OCI-M1 (cell line): ENCODE measurements at regions not wholly inside any gene's neighbourhood (a gene's known extent, or its start where the extent isn't known, plus 50 kb on each side); places are given as distances from the start of the nearest gene placed in this dataset.
A peak's percentile ranks its signal among the peaks of the same experiment; 100 is the strongest.
"Not testable (repeated sequence)": the region's sequence is repeated elsewhere in the genome, so short reads cannot be mapped to it uniquely, and the experiment has no call there.

Source experiments
- DNase-seq: peaks from one replicate; lab custom pipeline; 2025; lab: John Stamatoyannopoulos, UW

DNA sequence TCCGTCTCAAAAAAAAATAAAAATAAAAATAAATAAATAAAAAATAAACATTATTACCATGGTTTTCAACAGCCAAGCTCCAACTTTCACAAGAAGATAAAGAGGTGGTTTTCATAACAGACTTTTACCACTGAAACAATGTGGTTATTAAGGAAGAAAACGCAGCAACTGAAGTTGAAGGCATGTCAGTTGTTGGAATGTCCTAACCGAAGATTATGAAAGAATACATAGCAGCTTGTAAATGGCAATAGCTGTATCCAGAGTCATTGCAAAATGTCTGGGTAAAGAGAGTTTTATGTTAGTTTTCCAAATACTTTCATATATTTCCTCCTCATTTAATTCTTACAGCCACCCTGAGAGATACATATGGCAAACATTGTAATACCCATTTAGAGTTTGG is 161.6 kb upstream of the MARCKS start:
- no peak for DNase-seq

DNA sequence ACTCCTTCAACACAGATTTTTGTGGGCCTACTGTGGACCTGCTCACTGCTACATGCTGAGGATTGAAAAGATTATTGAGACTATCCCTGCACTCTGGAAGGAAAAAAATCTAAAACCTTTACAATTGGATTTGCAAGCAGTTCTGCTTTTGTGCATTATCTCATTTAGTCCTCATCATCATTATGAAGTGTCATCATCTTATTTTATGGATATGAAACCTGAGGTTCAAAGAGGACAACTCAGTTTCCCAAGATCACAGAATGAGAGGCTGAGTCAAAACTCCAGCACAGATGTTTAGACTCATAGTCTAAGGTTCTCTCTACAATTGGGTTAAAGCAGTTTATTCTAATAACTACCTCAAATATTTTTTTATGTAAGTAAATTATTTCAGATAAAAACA is 160.2 kb upstream of the MARCKS start:
- DNase-seq = no peak

DNA sequence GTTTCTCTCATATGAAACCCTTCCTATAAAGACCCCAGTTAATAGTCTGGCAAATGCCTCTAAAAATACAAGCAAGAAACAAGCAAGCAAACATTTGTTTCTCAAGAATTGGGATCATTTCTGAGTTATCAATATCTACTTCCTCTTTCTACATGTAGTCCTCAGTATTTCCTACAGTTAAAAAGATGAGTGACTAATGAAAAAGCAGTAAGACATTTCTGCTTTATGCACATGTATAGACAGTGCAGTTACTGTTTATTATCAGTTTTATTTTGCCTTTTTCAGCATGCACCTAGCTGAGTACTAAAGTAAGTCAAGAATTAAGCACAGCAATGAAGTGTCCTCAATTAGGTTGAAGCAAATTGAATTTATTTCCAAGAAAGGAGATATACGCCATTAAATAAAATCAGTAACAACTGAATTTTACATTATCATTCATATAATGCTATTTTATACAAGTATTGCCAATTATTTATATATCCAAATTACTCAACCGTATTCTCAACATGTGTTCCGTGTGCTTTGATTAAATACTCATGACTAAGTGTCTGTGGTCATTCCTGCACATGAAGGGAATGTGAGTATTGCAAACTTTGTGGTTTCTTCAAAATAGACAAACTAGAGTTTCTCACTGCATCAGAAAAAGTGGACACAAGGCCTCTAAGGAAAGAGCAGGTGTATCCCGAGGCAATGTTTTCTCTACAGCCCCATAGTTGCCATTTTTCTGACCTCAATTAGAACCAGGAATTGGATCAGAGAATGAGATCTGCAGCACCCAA is 159.3 kb upstream of the MARCKS start:
- DNase-seq = peak; percentile 59

DNA sequence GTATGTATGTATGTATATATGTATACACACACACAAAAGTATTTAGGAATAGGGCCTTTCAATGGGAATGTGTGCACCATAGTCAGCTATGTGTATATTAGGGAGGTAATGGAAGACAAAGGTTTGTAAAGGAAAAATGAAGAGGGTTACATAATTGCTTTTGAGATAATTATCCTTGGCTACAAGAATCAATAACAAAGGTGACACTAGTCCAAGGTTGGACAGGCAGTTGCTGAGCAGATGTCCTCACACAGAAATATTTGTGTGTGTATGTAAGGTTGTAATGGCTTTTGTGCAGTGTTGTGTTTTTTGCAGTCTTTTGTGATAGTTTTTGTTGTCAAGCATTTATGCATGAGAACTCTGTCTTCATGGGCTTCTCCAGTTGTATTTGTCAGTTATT is 157.9 kb upstream of the MARCKS start:
- no peak for DNase-seq

DNA sequence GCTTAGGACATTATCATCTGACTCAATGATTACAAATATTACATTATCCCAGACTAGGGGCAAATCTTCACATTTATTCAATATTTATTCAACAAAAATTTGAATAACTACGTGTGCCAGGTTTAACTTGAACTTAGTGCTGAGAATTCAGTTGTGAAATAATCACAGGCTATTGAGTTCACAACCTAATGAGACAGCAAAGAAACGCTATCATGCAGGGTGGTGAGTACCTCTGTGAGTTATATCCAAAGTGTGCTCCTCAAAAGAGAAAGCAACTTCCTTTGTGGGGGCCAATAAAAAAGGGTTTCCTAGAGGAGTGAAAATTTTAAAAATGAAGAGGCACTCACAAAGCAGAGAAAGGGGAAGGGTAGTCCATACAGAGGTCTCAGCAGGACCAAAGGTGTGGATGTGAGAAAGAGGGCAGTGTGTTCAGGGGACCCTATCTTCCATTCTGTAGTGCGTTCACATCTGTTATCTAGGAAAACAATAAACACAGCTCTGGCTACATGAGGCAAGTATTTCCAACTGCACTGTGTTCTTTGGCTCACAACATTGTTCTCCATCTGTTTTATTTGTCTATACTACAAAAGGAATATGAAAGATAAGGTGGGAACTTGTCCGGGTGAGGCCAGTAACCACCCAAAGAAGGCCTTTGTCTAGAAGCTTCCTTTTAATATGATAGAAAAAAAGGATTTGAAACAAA is 155.4 kb upstream of the MARCKS start:
- DNase-seq = no peak

DNA sequence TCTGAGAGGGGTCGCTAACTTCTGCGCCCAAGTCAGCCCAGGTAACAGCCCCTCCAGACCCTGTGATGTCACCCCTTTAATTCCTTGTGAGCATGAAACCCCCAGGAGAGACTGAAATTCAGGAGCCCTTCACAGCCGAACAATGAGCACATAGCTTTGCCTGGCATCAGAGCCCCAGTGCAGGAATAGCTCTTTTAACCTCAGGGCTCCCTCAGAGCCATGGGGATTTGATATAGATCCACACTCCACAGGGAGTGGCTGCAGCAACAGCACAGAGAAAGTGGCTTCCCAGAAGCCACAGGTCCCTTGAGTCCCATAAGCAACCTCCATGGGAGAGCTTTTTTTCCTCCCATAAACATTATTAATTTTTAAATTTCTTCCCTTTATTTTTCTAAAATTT is 150.0 kb upstream of the MARCKS start:
- no peak for DNase-seq

DNA sequence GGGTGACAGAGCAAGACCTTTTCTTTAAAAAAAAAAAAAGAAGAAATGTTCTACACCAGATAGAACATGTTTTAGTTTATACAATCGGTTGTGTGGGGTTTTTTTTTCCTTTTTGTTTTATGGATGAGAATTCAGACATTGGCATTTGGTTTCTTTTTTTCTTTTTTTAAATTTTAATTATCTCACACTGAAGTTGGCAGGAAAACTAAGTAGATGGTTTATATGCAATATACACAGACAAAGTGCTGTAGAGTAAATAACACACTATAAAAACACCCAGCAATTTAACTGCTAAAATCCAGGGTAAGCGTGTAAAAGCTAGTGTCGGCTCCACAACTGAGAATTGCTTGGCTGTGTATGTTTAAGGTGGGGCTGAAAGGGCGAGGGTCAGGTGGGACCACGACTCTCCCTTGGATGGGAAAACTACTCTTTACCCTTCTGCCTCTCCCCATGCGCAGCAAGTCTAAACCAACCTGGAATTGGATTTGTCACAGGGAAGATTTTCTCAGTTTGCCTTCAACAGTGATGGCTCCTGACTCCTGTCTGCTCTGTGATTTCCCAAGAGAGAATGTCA is 147.1 kb upstream of the MARCKS start:
- DNase-seq = no peak

DNA sequence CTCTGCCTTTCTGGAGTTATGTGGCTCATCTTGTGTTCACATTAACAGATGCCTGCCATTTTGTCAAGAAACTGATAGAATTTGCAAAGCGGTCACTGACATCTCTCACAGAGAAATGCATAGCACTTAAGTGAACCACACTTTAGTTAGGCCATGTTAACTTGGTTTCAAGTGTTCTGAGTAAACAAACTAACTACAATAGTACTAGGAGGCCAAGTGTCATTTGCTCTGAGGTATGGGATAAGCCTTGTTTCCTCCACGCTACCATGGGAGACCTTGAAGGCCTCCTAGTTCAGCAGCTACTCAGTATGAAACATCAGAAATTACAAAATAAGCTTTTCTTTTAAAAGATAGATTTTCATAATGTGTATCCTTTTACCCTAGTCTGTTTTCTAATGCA is 143.5 kb upstream of the MARCKS start:
- no peak for DNase-seq

DNA sequence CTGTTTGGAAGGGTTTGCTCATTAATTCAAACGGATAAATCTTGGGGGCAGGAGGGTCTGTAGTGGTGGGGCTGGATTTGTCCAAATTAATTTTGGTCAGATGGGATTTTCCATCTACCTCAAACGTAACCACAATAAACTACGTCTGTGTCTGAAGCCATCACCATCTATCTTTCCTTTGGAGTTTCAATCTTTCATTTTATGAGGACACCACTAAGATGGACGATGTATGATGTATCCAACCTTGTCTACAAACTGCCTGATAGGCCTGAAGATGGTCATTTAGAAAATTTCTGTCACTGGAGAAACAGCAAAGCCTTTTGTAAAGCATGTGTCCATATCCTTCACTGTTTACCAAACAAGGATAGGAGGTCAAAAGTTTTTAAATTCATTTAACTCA is 138.6 kb upstream of the MARCKS start:
- no peak for DNase-seq

DNA sequence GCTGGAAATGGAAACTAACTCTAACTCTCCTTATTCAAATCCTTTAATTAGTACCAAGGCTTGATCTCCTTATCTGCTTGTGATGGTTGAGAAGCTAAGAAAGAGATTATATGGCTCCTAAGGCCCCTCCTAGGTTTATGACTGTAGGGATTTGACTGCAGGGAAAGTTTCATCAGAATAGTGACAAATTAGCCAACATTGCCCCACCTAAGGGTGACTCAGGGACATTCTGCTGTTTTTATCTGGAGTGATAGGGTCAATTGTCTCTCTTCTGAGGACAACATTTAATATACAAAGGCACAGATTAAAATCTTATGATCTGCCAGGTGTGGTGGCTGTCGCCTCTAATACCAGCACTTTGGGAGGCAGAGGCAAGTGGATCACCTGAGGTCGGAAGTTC is 138.1 kb upstream of the MARCKS start:
- peak; percentile 43 for DNase-seq

DNA sequence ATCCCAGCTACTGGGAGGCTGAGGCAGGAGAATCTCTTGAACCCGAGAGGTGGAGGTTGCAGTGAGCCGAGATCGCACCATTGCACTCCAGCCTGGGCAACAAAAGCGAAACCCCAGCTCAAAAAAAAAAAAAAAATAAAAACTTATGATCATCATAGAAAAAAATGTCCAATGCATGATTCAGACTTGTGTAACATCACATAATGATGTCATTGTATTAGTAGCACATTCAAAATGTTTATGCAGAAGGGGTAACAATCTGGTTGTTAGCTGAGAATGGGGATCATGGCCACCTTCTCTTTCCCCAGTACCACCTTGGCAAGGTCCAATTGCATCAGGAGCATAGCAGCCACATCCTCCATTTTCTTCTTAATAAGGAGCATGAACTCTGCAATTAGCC is 137.6 kb upstream of the MARCKS start:
- DNase-seq = no peak

DNA sequence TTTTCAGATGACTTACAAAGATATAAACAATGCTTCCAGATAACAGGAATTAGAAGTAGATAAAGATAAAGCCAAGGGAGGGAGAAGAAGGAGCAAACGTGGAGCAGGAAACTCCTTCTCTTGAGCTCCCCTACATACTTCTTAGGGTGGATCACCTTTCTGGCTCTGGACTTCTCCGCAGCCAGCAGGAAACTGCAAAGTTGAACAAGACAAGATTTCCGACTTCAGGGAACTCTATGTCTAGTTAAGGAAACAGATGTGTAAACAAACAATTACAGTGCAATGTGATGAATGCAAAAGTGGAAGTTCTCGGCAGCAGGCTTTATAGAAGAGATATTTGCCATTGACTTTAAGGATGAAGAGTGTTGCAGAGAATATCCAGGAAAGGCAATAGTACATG is 134.0 kb upstream of the MARCKS start:
- no peak for DNase-seq

DNA sequence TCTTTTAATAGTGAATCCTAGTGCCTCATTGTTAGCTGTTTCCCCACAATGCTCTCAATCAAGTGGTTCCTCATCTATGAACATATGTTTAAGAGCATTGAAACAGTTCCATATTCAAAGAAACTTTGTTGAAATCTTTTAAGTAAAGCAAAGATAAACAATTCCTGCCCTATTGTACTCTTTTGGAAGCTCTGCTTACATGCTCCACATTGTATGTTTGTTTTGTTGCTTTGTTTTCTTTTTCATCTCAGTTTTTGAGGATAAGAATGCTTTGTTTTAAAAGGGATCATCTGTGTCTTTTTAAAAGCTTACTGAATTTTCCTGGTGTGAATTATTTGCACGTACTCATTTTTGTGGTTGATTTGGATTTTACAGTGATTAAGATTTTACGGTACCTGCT is 132.2 kb upstream of the MARCKS start:
- DNase-seq = not testable (repeated sequence)

DNA sequence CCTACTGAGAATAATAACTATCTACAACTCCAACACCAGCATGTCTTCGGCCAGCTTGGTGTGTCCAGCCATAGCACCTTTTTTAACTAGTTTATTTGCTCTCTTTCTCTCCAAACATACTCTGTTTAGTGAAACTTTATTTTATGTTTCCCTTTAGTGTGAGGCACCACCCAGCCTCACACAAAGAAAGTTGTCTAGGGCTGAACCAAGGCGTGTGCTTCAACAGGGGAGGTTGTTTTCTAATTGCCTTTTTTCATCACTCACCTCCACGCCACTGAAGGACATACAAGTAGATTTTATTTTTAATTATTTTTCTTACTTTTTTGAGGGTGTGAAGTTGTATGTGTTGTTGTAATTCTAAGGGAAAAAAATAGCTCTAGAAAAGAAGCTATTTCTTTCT is 125.6 kb upstream of the MARCKS start:
- no peak for DNase-seq

DNA sequence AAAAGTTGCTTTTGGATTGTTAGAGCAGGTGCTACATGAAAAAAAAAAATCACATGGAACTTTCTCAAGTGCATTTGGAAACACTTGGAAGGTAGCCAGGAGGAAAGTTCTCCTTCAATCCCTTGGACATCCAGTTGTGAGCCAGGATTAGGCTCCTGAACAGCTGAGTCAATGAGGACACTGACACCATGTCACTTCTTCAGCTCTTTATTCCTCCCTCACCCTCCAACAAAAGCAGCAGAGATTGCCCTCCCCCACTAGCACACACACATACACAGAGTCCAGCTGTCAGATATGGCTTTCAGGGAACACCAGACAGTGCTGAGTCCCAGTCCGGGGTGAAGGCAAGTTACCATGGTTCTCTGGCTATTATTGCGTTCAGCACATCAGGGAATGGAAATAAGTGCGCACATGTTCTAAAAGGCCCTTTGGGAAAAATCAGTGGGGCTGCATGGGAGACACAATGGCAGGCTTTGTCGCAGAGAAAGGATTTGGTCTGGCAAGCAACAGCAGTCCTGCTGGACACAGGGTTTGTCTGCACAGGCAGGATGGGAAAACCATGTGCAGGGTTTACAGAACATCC is 124.7 kb upstream of the MARCKS start:
- no peak for DNase-seq

DNA sequence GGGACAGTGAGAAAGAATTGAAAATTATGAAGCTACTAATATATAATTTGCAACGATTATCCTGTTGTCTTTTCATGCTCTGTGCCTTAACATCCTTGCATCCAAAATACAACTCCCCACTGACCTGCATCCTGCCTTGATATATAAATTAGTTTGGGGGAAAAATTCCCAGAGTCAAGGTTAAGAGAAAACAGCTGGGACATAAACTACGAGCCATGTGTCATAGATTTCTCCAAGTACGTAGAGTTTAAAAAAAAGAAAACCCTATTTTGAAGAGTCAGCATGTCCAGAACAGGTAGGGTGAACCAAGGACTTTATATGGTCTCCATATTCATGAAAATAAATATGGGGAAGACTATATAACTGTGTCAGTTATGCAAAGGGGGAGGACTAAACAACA is 123.8 kb upstream of the MARCKS start:
- DNase-seq = no peak

DNA sequence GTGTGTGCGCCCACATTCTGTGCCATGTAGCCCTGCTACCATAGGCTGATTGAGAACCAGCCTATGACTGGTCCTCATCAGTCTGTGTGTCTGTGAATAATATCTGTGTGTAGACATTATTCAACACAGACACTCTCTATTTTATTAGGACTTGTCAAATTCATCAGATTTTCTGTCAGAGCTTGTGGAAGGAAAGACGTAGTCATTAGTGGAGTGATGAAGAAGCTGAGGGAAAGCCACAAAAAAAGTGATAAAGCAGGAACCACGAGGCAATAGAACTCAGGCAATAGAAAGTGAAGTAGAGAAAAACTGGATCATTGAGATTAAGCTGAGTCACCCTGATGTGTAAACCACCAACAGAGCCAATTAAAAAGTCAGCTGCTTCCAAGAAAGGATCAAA is 122.2 kb upstream of the MARCKS start:
- peak; percentile 68 for DNase-seq

DNA sequence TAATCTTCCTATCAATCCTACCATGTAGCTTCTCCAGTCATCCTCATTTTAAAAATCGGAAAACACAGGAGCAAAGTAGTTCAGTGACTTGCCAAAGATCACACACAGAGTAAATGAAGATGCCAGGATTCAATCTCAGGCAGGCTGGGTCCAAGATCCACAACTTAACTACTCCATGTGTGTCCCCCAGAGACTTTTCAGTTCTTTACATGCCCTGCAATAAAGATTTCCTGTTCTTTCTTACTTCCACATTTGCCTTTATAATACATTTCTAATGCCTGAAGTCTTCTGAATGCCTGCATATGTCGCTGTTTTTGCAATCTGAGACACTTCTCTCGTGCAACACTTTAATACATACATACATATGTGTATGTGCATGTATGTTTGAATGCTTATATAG is 121.7 kb upstream of the MARCKS start:
- DNase-seq = peak; percentile 28

DNA sequence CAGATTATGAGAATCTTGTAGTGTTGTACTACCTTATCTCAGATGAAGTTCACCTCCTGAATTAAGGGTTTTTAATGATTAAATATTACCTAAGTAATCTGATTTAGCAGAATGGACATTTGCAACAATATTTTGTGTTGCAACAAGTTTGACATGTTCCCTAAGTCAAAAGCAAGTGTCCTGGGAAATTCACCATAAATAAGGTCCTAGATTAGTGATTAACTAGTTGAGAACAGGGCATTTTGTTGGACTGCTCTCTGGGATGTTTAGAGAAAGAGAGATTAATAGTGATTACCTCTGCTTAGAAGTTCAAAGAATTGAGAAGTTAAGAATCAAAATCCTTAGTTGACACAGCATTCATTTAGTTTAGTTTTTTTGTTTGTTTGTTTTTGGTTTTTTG is 120.2 kb upstream of the MARCKS start:
- DNase-seq = no peak

DNA sequence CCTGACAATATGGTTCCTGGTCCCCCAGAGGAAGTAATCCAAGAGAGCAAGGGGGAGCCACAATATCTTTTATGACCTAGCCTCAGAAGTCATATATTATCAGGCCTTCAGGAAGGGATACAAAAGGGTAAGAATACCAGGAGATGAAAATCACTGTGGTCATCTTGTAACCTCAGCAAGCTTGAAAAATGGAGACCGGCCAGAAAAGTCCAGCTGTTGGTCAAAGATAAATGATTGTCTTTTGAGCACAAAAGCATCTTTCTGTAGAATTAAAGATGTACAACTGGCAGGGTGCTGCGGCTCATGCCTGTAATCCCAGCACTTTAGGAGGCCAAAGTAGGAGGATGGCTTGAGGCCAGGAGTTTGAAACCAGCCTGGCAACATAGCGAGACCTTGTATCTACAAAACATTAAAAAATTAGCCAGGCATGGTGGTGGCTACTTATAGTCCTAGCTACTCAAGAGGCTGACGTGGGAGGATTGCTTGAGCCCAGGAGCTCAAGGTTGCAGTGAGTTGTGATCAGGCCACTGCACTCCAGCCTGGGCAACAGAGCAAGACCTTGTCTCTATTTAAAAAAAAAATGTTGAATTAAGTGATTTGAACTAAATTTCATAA is 118.0 kb upstream of the MARCKS start:
- peak; percentile 56 for DNase-seq

DNA sequence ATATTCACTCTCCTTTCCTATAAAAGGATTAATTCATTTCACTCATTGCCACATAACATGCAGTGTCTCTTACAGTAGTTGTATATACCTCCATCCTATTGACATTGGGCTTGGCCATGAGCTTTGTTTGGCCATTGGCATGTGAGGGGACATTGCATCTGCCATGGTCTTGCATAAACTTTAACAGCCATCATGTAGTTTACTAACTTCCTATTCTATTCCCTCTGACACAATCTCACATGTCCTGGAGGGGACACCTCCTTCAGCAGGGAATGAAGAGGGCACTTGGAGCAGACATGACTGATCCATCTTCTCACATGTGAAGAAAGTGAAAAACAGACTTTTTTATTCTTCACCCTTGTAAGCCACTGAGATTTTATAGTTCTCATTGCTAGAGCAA is 115.5 kb upstream of the MARCKS start:
- DNase-seq = no peak

DNA sequence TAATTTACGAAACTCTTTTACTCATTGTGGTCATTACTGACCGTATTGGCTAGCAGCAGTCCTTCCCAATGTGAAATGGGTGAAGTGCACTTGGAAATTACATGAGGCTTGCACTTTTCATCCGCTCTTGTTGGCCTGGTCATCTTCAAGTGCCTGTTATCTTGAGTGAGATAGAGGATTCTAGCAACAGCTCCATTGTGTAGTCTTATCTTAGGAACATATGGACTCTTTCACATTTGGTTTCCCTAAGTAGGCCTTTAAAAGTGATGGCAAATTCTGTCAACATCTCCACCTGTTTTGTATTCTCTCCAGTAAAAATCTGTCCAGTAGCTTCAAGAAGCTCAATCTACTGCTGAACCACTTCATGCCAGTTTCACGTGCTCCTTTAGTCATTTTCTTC is 114.8 kb upstream of the MARCKS start:
- no peak for DNase-seq

DNA sequence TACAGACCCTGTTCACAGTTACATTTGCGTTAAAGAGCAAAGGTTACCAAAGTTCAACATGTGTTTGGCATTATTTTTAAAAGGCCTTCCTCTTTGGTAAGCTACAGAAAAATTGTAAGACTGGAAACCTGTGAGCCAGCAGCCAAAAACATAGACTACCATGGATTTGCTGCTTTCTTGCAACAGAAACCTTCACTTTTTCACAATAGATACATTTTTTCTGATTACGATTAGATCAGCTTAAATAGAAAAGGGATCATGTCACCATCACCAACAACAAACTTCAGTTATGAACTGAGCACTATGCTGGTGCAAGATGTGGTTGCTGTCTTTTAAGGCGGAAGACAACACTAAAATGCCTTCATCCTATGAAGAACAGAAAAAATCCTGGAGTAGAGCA is 112.3 kb upstream of the MARCKS start:
- no peak for DNase-seq
